ENCODE measurements at regions not wholly inside any gene's neighbourhood (a gene's known extent, or its start where the extent isn't known, plus 50 kb on each side); places are given as distances from the start of the nearest gene placed in this dataset.
"Not testable (repeated sequence)": the region's sequence is repeated elsewhere in the genome, so short reads cannot be mapped to it uniquely, and the experiment has no call there.

GRCh38 chr11:98766903-98767302 is 253.8 kb upstream of the CNTN5 start:
- Histone ChIP-seq H3K14ac (ENCODE audit: insufficient read depth, low read length) (no peak overlapping the region), H3K23me2 (ENCODE audit: insufficient read length, low read depth, low read length, poor library complexity, severe bottlenecking) (no peaks in the 10 kb centered on the region), H3K4me2 (ENCODE audit: insufficient read depth, insufficient read length, low read length) (no peak overlapping the region), H4K91ac (ENCODE audit: insufficient read length, low read depth, low read length) (no peak overlapping the region), H2AK5ac (ENCODE audit: insufficient read length, low read length) (no peak overlapping the region), H3K4ac (ENCODE audit: low read depth, low read length) (no peak overlapping the region), H2BK15ac (ENCODE audit: low read depth, low read length) (no peak overlapping the region), H3K79me2 (ENCODE audit: insufficient read depth, low read length) (no peaks in the 10 kb centered on the region), H3T11ph (ENCODE audit: low read length) (no peak overlapping the region), H3K23ac (ENCODE audit: insufficient read length, low read depth, low read length) (no peak overlapping the region), H2BK5ac (ENCODE audit: insufficient read length, low read length) (no peak overlapping the region), H4K5ac (ENCODE audit: insufficient read length, low read depth, low read length) (no peak overlapping the region), H3K27me3 (ENCODE audit: insufficient read depth, low read length) (no peaks in the 10 kb centered on the region), H3K9ac (ENCODE audit: extremely low read depth, insufficient read length, low read length) (no peak overlapping the region), H3K79me1 (ENCODE audit: insufficient read depth, low read depth, low read length, poor library complexity, severe bottlenecking) (no peaks in the 10 kb centered on the region), H2AFZ (ENCODE audit: low read length) (no peak overlapping the region), H3K56ac (ENCODE audit: insufficient read length, low read depth, low read length) (no peak overlapping the region), H3K9me3 (ENCODE audit: control insufficient read depth, low read depth, low read length) (no peaks in the 10 kb centered on the region), H2BK120ac (ENCODE audit: low read depth, low read length, poor library complexity, severe bottlenecking) (no peak overlapping the region), H4K20me1 (ENCODE audit: control insufficient read depth, insufficient read depth, insufficient read length) (no peaks in the 10 kb centered on the region), H3K18ac (ENCODE audit: insufficient read length, low read depth, low read length) (no peak overlapping the region), H3K27ac (ENCODE audit: insufficient read length, low read depth, low read length) (no peak overlapping the region), H3K4me1 (ENCODE audit: insufficient read depth, low read length) (no peaks in the 10 kb centered on the region), H4K8ac (replicated peaks; ENCODE audit: insufficient read length, low read depth, low read length) (no peak overlapping the region), H2BK12ac (ENCODE audit: insufficient read length, low read depth, low read length) (no peak overlapping the region), H2BK20ac (ENCODE audit: low read depth, low read length, poor library complexity, severe bottlenecking) (no peak overlapping the region)
- peaks cover 42% of the 10 kb centered on the region in 2 experiments for H3K9me3 Mint-ChIP-seq
- DNase-seq = no peak
- H3K36me3 Mint-ChIP-seq (ENCODE audit: insufficient read depth in 1 of 3, low read depth in 3 of 3) = peaks cover 6 to 36% (median 20%) of the 10 kb centered on the region in 3 experiments
- H3K27me3 Mint-ChIP-seq (ENCODE audit: low read depth) = no peaks in the 10 kb centered on the region
- no peak overlapping the region for H3K27ac Mint-ChIP-seq
- 0 out of 4 replicates have a peak, but pooled peaks cover 0 to 3% of the 10 kb centered on the region in 2 experiments for H3K4me1 Mint-ChIP-seq
- no peak for TF ChIP-seq CTCF (conservative IDR thresholded peaks at IDR 0.05)
- WGBS (ENCODE audit: extremely low coverage, insufficient read length, low lambda C conversion rate) = no CpG with 5 or more reads among the region's 2 CpGs
- H3K4me3 Mint-ChIP-seq = no peak overlapping the region

- not testable (repeated sequence) for H3K79me1 ChIP-seq (ENCODE audit: insufficient read depth, low read depth, low read length, poor library complexity, severe bottlenecking); DNase-seq; H4K20me1 ChIP-seq (ENCODE audit: control insufficient read depth, insufficient read depth, insufficient read length); H3K23ac ChIP-seq (ENCODE audit: insufficient read length, low read depth, low read length); H2BK15ac ChIP-seq (ENCODE audit: low read depth, low read length); H3K18ac ChIP-seq (ENCODE audit: insufficient read length, low read depth, low read length); H3K4me2 ChIP-seq (ENCODE audit: insufficient read depth, insufficient read length, low read length); H3K9me3 ChIP-seq (ENCODE audit: control insufficient read depth, low read depth, low read length); H3K4me3 Mint-ChIP-seq; H3K4ac ChIP-seq (ENCODE audit: low read depth, low read length); H3K27me3 ChIP-seq (ENCODE audit: insufficient read depth, low read length); H4K8ac ChIP-seq (replicated peaks; ENCODE audit: insufficient read length, low read depth, low read length); H3K79me2 ChIP-seq (ENCODE audit: insufficient read depth, low read length); H3T11ph ChIP-seq (ENCODE audit: low read length); H2AFZ ChIP-seq (ENCODE audit: low read length); H4K5ac ChIP-seq (ENCODE audit: insufficient read length, low read depth, low read length); H3K4me1 Mint-ChIP-seq; H3K4me1 ChIP-seq (ENCODE audit: insufficient read depth, low read length); H3K9ac ChIP-seq (ENCODE audit: extremely low read depth, insufficient read length, low read length); H4K91ac ChIP-seq (ENCODE audit: insufficient read length, low read depth, low read length); H2BK20ac ChIP-seq (ENCODE audit: low read depth, low read length, poor library complexity, severe bottlenecking); H3K27ac ChIP-seq (ENCODE audit: insufficient read length, low read depth, low read length); H2AK5ac ChIP-seq (ENCODE audit: insufficient read length, low read length); H3K27me3 Mint-ChIP-seq (ENCODE audit: low read depth); H3K23me2 ChIP-seq (ENCODE audit: insufficient read length, low read depth, low read length, poor library complexity, severe bottlenecking); H2BK5ac ChIP-seq (ENCODE audit: insufficient read length, low read length); H2BK12ac ChIP-seq (ENCODE audit: insufficient read length, low read depth, low read length); H3K27ac Mint-ChIP-seq; H3K14ac ChIP-seq (ENCODE audit: insufficient read depth, low read length); H2BK120ac ChIP-seq (ENCODE audit: low read depth, low read length, poor library complexity, severe bottlenecking); H3K56ac ChIP-seq (ENCODE audit: insufficient read length, low read depth, low read length)
- peaks cover 1 to 20% (median 7%) of the 10 kb centered on the region in 3 experiments; a peak in 6 of 7 replicates for H3K36me3 Mint-ChIP-seq (ENCODE audit: insufficient read depth in 1 of 3, low read depth in 3 of 3)
- H3K9me3 Mint-ChIP-seq = peaks cover 28% of the 10 kb centered on the region in 2 experiments; a peak in 4 of 5 replicates
- WGBS (ENCODE audit: extremely low coverage, insufficient read length, low lambda C conversion rate) = no CpG with 5 or more reads among the region's 29 CpGs
Measured at GRCh38 chr11:98770046-98770445, 250.7 kb upstream of the CNTN5 start.
